Muscle of leg (tissue), 3 donors: ENCODE measurements at regions not wholly inside any gene's neighbourhood (a gene's known extent, or its start where the extent isn't known, plus 50 kb on each side); places are given as distances from the start of the nearest gene placed in this dataset.
"Not testable (repeated sequence)": the region's sequence is repeated elsewhere in the genome, so short reads cannot be mapped to it uniquely, and the experiment has no call there.

Experiments
- DNase-seq: peaks from one replicate; pipeline ENCODE4 v3.0.0; 2013
- H3K27ac ChIP-seq: one replicate; pipeline ENCODE4 v1.5.1; 2013; ENCODE audit warnings: mild to moderate bottlenecking, low read length, control low read depth
- H3K27me3 ChIP-seq: one replicate; pipeline ENCODE4 v1.6.1; 2013; ENCODE audit warnings: low read length; ENCODE audit not compliant: control insufficient read depth, insufficient read depth
- H3K36me3 ChIP-seq: one replicate; pipeline ENCODE4 v1.6.1; 2013; ENCODE audit warnings: low read length; ENCODE audit not compliant: control insufficient read depth, insufficient read depth
- H3K4me1 ChIP-seq: one replicate; pipeline ENCODE4 v1.6.1; 2013; ENCODE audit warnings: low read length; ENCODE audit not compliant: control insufficient read depth, insufficient read depth
- H3K4me3 ChIP-seq: one replicate; pipeline ENCODE4 v1.5.1; 2013; ENCODE audit warnings: low read length, control low read depth
- H3K9me3 ChIP-seq: replicated peaks from 2 replicates; pipeline ENCODE4 v1.6.1; 2013; ENCODE audit warnings: low read depth, low read length; ENCODE audit not compliant: control insufficient read depth
- WGBS: methylation state at CpG from one replicate; pipeline ENCODE4 v1.1.5; 2013; ENCODE audit warnings: missing lambda C conversion rate; ENCODE audit not compliant: insufficient coverage; 5-methylcytosine and 5-hydroxymethylcytosine counted together

- WGBS: 16% methylated on average over 23 of the region's 23 CpGs
- no peaks in the 10 kb centered on the region for H3K36me3 ChIP-seq
- no peak for DNase-seq
- H3K27ac ChIP-seq: no peak overlapping the region
- peaks cover 55% of the 10 kb centered on the region for H3K27me3 ChIP-seq
- H3K4me1 ChIP-seq: peaks cover 16% of the 10 kb centered on the region
- H3K4me3 ChIP-seq: no peak overlapping the region
- H3K9me3 ChIP-seq: no peaks in the 10 kb centered on the region
Measured at GRCh38 chr1:228650141-228650540, 85.1 kb upstream of the RHOU start.

- DNase-seq: no peak
- H3K27me3 ChIP-seq: peaks cover 55% of the 10 kb centered on the region
- no CpG with 5 or more reads among the region's 1 CpG for WGBS
- peaks cover 16% of the 10 kb centered on the region for H3K4me1 ChIP-seq
- H3K27ac ChIP-seq: no peak overlapping the region
- no peak overlapping the region for H3K4me3 ChIP-seq
- H3K36me3 ChIP-seq: no peaks in the 10 kb centered on the region
- no peaks in the 10 kb centered on the region for H3K9me3 ChIP-seq
Measured at GRCh38 chr1:228650946-228651345, 84.3 kb upstream of the RHOU start.

GRCh38 chr1:228652116-228652515 is 83.2 kb upstream of the RHOU start:
- no CpG with 5 or more reads among the region's 1 CpG for WGBS
- Histone ChIP-seq H3K27ac (no peak overlapping the region), H3K4me3 (no peak overlapping the region), H3K4me1 (peaks cover 12% of the 10 kb centered on the region), H3K9me3 (no peaks in the 10 kb centered on the region), H3K27me3 (peaks cover 48% of the 10 kb centered on the region), H3K36me3 (no peaks in the 10 kb centered on the region)
- no peak for DNase-seq

- 93% methylated on average over 7 of the region's 7 CpGs for WGBS
- peaks cover 38% of the 10 kb centered on the region for H3K27me3 ChIP-seq
- not testable (repeated sequence) for DNase-seq, H3K4me1 ChIP-seq, H3K27ac ChIP-seq, H3K36me3 ChIP-seq, H3K4me3 ChIP-seq, H3K9me3 ChIP-seq
Measured at GRCh38 chr1:228653057-228653456, 82.2 kb upstream of the RHOU start.

GRCh38 chr1:228653748-228654147 is 81.5 kb upstream of the RHOU start:
- DNase-seq: no peak
- Histone ChIP-seq H3K27me3 (peaks cover 32% of the 10 kb centered on the region), H3K4me3 (no peak overlapping the region), H3K9me3 (no peaks in the 10 kb centered on the region), H3K27ac (no peak overlapping the region), H3K4me1 (no peaks in the 10 kb centered on the region), H3K36me3 (no peaks in the 10 kb centered on the region)
- no CpG with 5 or more reads among the region's 1 CpG for WGBS

- 40% methylated on average over 1 of the region's 3 CpGs for WGBS
- no peaks in the 10 kb centered on the region for H3K4me1 ChIP-seq
- H3K27ac ChIP-seq: no peak overlapping the region
- no peaks in the 10 kb centered on the region for H3K36me3 ChIP-seq
- DNase-seq: no peak
- H3K4me3 ChIP-seq: no peak overlapping the region
- H3K9me3 ChIP-seq: no peaks in the 10 kb centered on the region
- peaks cover 17% of the 10 kb centered on the region for H3K27me3 ChIP-seq
Measured at GRCh38 chr1:228655796-228656394, 79.4 kb upstream of the RHOU start.

- H3K4me1 ChIP-seq, DNase-seq, H3K9me3 ChIP-seq, H3K27ac ChIP-seq, H3K36me3 ChIP-seq, H3K27me3 ChIP-seq, H3K4me3 ChIP-seq: not testable (repeated sequence)
- no CpG with 5 or more reads among the region's 5 CpGs for WGBS
Measured at GRCh38 chr1:228662007-228662689, 73.1 kb upstream of the RHOU start.

GRCh38 chr1:228664399-228664914 is 70.8 kb upstream of the RHOU start:
- H3K27ac ChIP-seq: no peak overlapping the region

GRCh38 chr1:228666686-228667623 is 68.3 kb upstream of the RHOU start:
- Histone ChIP-seq H3K9me3 (no peaks in the 10 kb centered on the region), H3K4me3 (no peak overlapping the region), H3K4me1 (peaks cover 8% of the 10 kb centered on the region), H3K36me3 (no peaks in the 10 kb centered on the region), H3K27ac (no peak overlapping the region), H3K27me3 (peaks cover 2% of the 10 kb centered on the region)
- 57% methylated on average over 3 of the region's 6 CpGs for WGBS
- DNase-seq: peak; percentile 25

More at GRCh38 chr1:228664399-228664914, 70.8 kb upstream of the RHOU start:
- no peak overlapping the region for H3K4me3 ChIP-seq
- WGBS: 92% methylated on average over 3 of the region's 14 CpGs
- H3K27me3 ChIP-seq: peaks cover 2% of the 10 kb centered on the region
- H3K36me3 ChIP-seq: no peaks in the 10 kb centered on the region
- peak; percentile 84 for DNase-seq
- peaks cover 8% of the 10 kb centered on the region for H3K4me1 ChIP-seq
- H3K9me3 ChIP-seq: no peaks in the 10 kb centered on the region
